Sigmoid colon (tissue), 4 donors: ENCODE measurements at regions not wholly inside any gene's neighbourhood (a gene's known extent, or its start where the extent isn't known, plus 50 kb on each side); places are given as distances from the start of the nearest gene placed in this dataset.

Experiments
- CTCF ChIP-seq, 4 experiments: fragments of 450-650 bp in 3 of 4; fragments of 200-600 bp in 1 of 4; IDR thresholded peaks; one replicate each; pipeline ENCODE4 v1.5.1; 2016 to 2019; ENCODE audit warnings: antibody characterized with exemption in 4 of 4, mild to moderate bottlenecking in 3 of 4, moderate library complexity in 2 of 4
- POLR2A ChIP-seq, 2 donors: fragments of 450-650 bp; IDR thresholded peaks; one replicate each; pipeline ENCODE4 v1.6.1; 2016; ENCODE audit warnings: antibody characterized with exemption in 2 of 2, mild to moderate bottlenecking in 2 of 2, moderate library complexity in 2 of 2
- POLR2AphosphoS5 ChIP-seq, 4 donors: sonication (generic); formaldehyde crosslinking; IDR thresholded peaks; one replicate each; pipeline ENCODE4 v1.6.1; 2017; ENCODE audit warnings: antibody characterized with exemption in 4 of 4

GRCh38 chr15:77546870-77547269, 85.8 kb downstream of the LINGO1 start:
- TF ChIP-seq CTCF (IDR thresholded peaks at IDR 0.05) (no peak), POLR2AphosphoS5 (IDR thresholded peaks at IDR 0.05) (no peak), POLR2A (IDR thresholded peaks at IDR 0.05) (no peak)
